Fibroblast of gingiva (primary cell): ENCODE measurements at regions not wholly inside any gene's neighbourhood (a gene's known extent, or its start where the extent isn't known, plus 50 kb on each side); places are given as distances from the start of the nearest gene placed in this dataset.
A peak's percentile ranks its signal among the peaks of the same experiment; 100 is the strongest.
"Not testable (repeated sequence)": the region's sequence is repeated elsewhere in the genome, so short reads cannot be mapped to it uniquely, and the experiment has no call there.

Experiments used
- DNase-seq: peaks from one replicate; pipeline ENCODE4 v3.0.0-alpha.2; 2011; ENCODE audit warnings: low read depth

- no peak for DNase-seq
Measured at GRCh38 chr2:122328816-122329215, 573.4 kb downstream of the TSN start.

DNA sequence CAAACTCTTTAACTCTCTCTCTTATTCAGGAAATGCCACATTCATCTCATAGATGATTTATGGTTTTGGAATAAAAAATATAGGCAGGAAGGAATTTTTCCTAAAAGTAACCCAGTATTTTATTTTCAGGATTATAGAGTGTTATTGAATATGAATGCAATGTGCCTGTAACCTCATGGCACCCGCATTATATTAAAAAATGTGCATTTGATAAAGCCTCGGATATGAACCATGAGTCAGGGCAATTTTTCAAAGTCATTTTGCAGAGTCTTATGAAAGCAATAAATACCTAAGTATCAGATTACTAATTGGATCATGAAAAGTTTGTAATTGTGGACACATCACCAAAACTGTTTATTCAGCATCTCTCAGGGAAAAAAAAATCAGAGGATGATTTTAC is 573.8 kb downstream of the TSN start:
- DNase-seq = peak; percentile 3

DNA sequence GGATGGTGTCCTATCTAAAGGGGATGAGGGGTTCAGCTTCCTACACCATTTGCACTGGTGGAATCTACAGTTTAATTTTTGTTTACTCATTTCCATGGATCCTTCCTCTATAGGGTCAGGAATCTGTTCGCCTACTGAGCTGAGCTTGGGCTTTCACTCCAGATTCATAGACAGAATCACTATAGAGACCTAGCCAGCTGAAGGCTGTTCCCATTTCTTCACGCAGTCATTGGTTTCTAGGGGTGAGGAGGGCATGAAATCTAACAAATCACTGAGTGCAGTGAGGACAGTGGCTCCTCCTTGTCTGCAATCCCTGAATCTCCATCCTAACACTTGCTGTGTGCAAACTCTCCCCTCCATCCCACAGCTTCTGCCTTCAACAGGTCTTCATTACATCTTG is 578.5 kb downstream of the TSN start:
- no peak for DNase-seq

DNA sequence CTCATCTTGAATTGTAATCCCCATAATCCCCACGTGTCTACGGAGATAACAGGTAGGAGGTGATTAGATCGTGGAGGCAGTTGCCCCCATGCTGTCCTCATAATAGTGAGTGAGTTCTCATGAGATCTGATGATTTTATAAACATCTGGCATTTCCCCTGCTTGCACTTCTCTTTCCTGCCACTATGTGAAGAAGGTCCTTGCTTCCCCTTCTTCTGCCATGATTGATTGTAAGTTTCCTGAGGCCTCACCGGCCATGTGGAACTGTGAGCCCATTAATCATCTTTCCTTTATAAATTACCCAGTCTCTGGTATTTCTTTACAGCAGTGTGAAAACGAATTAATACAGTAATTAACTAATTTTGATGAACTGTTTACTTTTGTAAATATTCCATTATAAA is 582.5 kb downstream of the TSN start:
- DNase-seq = no peak

GRCh38 chr2:122340246-122340645 is 584.8 kb downstream of the TSN start:
- no peak for DNase-seq

DNA sequence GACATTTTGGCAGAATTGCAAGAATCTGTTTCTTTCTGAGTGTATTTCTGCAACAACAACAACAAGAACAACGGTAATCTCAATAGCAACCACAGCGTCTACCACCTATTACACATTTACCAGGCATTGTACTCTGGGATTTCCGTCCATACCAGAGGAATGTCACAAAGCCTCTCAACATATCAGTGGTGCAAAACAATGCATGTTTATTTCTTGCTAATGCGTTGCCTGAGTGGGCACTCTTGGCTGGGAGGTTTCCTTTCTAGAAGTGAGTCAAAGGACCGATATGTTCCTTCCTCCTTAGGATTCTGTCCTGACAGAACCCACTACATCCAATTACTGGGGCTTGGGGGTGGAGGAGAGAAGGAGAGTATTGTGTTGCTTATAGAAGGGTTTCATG is 585.6 kb downstream of the TSN start:
- DNase-seq = no peak

GRCh38 chr2:122352151-122352550 is 596.7 kb downstream of the TSN start:
- not testable (repeated sequence) for DNase-seq

- DNase-seq = no peak
Measured at GRCh38 chr2:122357998-122358397, 602.5 kb downstream of the TSN start.

- DNase-seq = no peak
Measured at GRCh38 chr2:122358729-122359128, 603.3 kb downstream of the TSN start.

DNA sequence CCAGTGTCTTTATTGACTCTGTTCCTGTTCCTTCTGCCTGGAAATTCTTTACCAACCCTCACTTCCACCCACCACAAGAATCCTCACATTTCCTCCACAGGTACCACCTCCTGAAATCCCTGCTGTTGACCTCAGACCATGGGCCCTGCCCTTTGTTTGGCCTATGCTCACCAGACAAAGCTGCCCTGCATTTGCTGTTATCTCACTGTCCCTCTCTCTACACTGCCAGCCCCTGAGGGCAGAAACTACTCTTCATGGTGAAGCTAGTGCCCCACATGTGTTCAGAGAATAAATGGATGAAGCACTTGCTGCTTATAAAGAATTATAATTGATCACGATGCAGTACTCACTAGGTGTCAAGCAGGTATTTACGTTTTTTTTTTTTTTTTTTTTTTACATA is 608.4 kb downstream of the TSN start:
- DNase-seq = no peak

GRCh38 chr2:122366427-122366826 is 611.0 kb downstream of the TSN start:
- no peak for DNase-seq

- DNase-seq = no peak
Measured at GRCh38 chr2:122366969-122367645, 611.7 kb downstream of the TSN start.

GRCh38 chr2:122367646-122368010 is 612.2 kb downstream of the TSN start:
- no peak for DNase-seq

DNA sequence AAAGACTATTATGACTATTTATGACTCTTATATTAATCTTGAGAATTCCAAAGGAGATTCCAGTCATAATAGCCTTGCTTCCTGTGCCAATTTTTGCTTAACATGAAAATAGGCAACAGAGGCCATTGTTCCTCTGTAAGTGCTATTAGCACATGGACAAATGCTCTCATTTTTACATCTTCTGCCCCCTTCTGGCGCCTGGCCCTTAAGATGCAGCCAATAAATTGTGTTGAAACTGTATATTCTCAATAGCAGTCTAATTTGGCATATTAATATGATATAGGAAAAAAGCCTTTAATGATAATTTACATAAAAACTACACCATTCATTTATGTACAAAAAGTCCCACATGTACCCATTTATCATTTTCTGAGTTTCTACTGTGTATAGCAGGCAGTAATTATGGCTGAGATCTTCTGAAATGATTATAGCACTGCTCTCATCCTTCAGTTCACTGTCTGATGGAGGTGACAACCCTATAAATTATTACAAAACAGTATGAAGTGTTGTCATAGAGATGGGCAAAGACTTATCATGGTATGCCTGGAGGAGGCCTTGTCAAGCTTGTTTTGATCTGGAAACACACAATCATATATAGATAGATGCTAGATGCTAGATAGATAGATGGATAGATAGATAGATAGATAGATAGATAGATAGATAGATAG is 613.3 kb downstream of the TSN start:
- DNase-seq = no peak

DNA sequence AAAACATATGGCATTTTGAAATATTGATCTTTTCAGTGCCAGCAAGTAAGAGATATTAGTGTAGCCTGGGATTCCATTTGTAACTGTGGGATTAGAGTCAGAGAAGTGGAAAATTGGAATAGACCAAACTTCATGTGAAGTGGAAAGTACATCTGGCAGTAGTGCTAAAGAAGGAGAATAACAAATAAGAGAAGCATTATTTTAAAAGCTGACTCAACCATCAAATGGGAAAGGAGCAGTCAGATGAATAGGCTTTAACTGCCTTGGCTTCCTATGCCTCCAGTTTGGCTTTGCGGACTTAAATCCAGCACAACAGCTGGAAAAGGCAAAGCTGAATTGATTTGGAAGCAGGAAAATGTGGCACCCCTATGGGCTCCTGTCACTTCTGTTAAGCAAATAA is 623.1 kb downstream of the TSN start:
- DNase-seq = no peak

- no peak for DNase-seq
Measured at GRCh38 chr2:122384768-122385333, 629.4 kb downstream of the TSN start.

DNA sequence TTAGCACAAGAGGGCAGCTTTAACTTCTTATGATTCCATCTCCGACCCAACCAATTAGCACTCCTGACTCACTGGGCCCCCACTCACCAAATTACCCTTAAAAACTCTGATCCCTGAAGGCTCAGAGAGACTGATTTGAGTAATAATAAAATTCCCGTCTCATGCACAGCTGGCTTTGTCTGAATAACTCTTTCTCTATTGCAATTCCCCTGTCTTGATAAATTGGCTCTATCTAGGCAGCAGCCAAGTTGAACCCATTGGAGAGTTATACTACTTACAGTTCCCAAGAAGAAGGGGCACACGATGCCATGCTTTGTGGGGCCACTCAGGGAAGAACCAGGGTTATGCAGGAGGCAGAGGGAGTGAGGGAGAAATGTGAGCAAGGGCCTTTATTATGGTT is 632.8 kb downstream of the TSN start:
- DNase-seq = no peak

DNA sequence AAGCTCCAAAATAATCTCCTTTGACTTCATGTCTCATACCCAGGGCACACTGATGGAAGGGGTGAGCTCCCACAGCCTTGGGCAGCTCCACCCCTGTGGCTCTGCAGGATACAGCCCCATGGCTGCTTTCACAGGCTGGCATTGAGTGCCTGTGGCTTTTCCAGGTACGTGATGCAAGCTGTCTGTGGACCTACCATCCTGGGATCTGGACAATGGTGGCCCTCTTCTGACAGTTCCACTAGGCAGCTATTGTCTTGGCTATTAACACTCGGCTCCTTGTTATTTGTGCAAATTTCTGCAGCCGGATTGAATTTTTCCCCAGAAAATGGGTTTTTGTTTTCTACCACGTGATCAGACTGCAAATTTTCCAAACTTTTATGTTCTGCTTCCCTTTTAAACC is 634.2 kb downstream of the TSN start:
- DNase-seq = no peak

DNA sequence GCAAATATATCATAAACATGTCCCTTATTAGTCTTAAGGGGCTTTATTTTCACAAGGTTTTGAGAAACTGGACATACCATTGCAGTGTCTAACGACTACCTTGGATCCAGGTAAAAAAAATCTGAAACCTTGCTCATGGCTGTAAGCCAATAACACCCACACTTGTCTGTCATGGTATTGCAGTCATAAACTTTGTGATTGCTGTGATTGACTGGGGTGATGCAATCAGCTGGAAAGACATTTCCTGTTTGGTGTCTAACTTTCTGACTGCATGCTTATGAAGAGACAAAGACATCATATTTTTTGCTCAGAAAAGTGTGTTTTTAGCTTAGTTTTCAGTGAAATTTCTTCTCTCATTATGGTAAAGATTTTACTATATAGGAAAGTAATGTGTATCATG is 635.0 kb downstream of the TSN start:
- DNase-seq = no peak

GRCh38 chr2:122391726-122392125 is 636.3 kb downstream of the TSN start:
- DNase-seq = no peak

GRCh38 chr2:122395687-122396086 is 640.2 kb downstream of the TSN start:
- no peak for DNase-seq

DNA sequence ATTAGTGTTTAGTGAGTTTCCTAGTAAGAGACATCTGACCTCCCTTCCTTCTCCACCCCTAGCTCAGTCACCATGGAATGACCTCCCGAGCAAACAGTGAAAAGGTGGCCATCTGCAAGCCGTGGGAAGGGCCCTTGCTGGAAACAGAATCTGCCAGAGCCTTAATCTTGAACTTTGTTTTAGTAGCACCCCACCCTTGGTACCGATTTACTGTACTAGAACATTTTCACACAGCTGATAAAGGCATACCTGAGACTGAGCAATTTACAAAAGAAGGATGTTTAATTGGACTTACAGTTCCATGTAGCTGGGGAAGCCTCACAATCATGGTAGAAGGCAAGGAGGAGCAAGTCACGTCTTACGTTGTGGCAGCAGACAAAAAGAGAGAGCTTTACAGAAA is 655.8 kb downstream of the TSN start:
- DNase-seq = no peak

DNA sequence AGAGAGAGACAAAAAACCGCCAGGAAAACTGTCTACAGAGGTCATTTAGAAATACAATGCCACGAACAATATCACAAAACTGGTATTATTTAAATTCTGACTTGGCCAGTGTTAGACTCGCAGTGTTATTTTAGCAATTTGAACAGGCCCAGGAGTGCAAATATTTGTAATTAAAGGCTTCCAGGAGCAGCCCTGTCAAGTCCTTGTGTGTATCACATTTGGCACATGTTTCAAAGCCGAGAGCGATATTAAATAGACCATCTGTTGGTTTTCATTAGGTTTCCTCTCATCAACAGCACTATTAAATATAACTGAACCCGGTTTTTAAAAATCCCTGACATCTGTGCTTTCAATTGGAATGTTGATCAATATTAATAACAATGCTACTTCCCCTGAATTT is 656.9 kb downstream of the TSN start:
- no peak for DNase-seq

DNA sequence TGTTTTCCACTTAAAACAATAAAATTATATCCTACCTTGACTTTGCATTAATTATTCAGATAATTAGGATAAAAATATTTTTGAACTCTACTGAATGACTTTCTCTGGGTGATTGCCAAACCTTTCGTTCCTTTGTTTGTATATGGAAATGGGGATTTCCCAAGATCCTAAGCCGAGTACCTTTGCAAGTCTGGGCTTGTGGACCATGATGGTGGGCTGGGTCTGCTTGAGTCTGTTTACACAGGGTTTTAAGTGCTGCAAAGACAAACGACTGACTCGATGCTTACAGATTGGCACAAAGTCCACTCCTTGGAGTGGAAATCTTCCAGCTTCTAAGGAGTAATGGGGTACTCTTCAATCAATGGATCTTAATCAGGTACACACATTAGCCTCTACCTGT is 659.5 kb downstream of the TSN start:
- no peak for DNase-seq
